ENCODE measurements at regions not wholly inside any gene's neighbourhood (a gene's known extent, or its start where the extent isn't known, plus 50 kb on each side); places are given as distances from the start of the nearest gene placed in this dataset.

- TF ChIP-seq, protein P1, sequence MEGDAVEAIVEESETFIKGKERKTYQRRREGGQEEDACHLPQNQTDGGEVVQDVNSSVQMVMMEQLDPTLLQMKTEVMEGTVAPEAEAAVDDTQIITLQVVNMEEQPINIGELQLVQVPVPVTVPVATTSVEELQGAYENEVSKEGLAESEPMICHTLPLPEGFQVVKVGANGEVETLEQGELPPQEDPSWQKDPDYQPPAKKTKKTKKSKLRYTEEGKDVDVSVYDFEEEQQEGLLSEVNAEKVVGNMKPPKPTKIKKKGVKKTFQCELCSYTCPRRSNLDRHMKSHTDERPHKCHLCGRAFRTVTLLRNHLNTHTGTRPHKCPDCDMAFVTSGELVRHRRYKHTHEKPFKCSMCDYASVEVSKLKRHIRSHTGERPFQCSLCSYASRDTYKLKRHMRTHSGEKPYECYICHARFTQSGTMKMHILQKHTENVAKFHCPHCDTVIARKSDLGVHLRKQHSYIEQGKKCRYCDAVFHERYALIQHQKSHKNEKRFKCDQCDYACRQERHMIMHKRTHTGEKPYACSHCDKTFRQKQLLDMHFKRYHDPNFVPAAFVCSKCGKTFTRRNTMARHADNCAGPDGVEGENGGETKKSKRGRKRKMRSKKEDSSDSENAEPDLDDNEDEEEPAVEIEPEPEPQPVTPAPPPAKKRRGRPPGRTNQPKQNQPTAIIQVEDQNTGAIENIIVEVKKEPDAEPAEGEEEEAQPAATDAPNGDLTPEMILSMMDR (IDR thresholded peaks at IDR 0.05) = no peak
- intact Hi-C loops (cut with DNase I; ENCODE audit: low total_unique reads) = no loop called here
- H3K27ac ChIP-seq = no peak overlapping the region
- no peaks in the 10 kb centered on the region for H3K27me3 ChIP-seq
- H3K4me1 ChIP-seq = no peaks in the 10 kb centered on the region
- no peaks in the 10 kb centered on the region for H3K9me3 ChIP-seq
- no peak for DNase-seq
- no peak overlapping the region for H3K4me3 ChIP-seq
- H3K36me3 ChIP-seq = no peaks in the 10 kb centered on the region
Observed at GRCh38 chr1:81654657-81655056, 146.1 kb upstream of the ADGRL2 start.

DNA sequence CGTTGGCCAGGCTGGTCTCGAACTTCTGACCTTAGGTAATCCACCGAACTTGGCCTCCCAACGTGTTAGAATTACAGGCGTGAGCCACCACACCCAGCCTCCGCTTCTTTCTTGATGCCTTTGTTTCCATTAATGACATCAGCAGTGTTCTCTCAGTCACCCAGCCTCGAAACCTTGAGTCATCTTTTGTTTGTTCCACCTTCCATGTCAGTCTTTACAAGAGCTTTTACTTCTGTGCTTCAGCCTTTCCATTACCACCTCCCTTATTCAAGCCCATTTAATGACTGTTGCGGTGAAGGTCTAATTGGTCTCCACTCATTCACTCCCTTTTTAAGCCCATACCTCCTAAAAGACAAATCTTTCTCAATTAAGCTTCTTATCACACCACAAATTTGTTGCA is 146.6 kb upstream of the ADGRL2 start:
- H3K4me3 ChIP-seq = no peak overlapping the region
- no peaks in the 10 kb centered on the region for H3K27me3 ChIP-seq
- no peaks in the 10 kb centered on the region for H3K9me3 ChIP-seq
- H3K4me1 ChIP-seq = peaks cover 0 to 4% (median 0%) of the 10 kb centered on the region in 4 donors
- DNase-seq = no peak
- no peak overlapping the region for H3K27ac ChIP-seq
- no peaks in the 10 kb centered on the region for H3K36me3 ChIP-seq
- intact Hi-C loops (cut with DNase I; ENCODE audit: low total_unique reads) = no loop called here
- TF ChIP-seq, protein P1 (IDR thresholded peaks at IDR 0.05) = no peak

DNA sequence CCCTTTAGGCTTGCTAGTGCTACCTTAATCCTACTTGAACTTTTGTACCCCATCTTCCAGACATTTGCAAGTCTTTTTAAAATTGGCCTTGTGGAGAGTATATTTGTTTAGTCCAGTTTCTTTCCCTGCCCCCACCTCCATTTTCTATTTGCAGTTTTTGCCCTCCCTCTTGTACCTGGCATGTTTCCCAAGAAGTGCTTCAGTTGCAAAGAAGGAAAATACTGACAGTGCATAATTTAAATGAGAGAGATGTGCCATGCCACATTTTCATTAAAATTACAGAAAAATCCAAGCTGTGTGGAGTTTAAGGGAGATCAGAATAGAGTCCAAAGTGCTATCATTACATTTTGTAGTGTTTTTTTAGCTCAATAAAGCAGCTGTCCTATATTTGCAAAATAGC is 150.0 kb upstream of the ADGRL2 start:
- Histone ChIP-seq H3K27ac (no peak overlapping the region), H3K9me3 (no peaks in the 10 kb centered on the region), H3K36me3 (no peaks in the 10 kb centered on the region), H3K4me3 (no peak overlapping the region), H3K27me3 (no peaks in the 10 kb centered on the region), H3K4me1 (peaks cover 0 to 4% (median 0%) of the 10 kb centered on the region in 4 donors)
- TF ChIP-seq, protein P1 (IDR thresholded peaks at IDR 0.05) = no peak
- no peak for DNase-seq
- intact Hi-C loops (cut with DNase I; ENCODE audit: low total_unique reads) = no loop called here

GRCh38 chr1:81635816-81636215 is 164.9 kb upstream of the ADGRL2 start:
- DNase-seq = no peak

GRCh38 chr1:81634294-81634693 is 166.4 kb upstream of the ADGRL2 start:
- Histone ChIP-seq H3K36me3 (no peaks in the 10 kb centered on the region), H3K27me3 (no peaks in the 10 kb centered on the region), H3K27ac (no peak overlapping the region), H3K9me3 (no peaks in the 10 kb centered on the region), H3K4me3 (no peak overlapping the region), H3K4me1 (no peaks in the 10 kb centered on the region)
- TF ChIP-seq, protein P1 (IDR thresholded peaks at IDR 0.05) = no peak
- intact Hi-C loops (cut with DNase I; ENCODE audit: low total_unique reads) = no loop called here
- DNase-seq = no peak

More at GRCh38 chr1:81635816-81636215, 164.9 kb upstream of the ADGRL2 start:
- Histone ChIP-seq H3K9me3 (no peaks in the 10 kb centered on the region), H3K4me3 (no peak overlapping the region), H3K36me3 (no peaks in the 10 kb centered on the region), H3K27ac (no peak overlapping the region), H3K4me1 (no peaks in the 10 kb centered on the region), H3K27me3 (no peaks in the 10 kb centered on the region)
- TF ChIP-seq, protein P1 (IDR thresholded peaks at IDR 0.05) = no peak
- intact Hi-C loops (cut with DNase I; ENCODE audit: low total_unique reads) = no loop called here

GRCh38 chr1:81619156-81619555 is 181.6 kb upstream of the ADGRL2 start:
- Histone ChIP-seq H3K27ac (no peak overlapping the region), H3K4me1 (peaks cover 0 to 12% (median 3%) of the 10 kb centered on the region in 4 donors), H3K36me3 (no peaks in the 10 kb centered on the region), H3K27me3 (no peaks in the 10 kb centered on the region), H3K9me3 (no peaks in the 10 kb centered on the region), H3K4me3 (no peak overlapping the region)
- TF ChIP-seq, protein P1 (IDR thresholded peaks at IDR 0.05) = no peak
- no peak for DNase-seq
- intact Hi-C loops (cut with DNase I; ENCODE audit: low total_unique reads) = no loop called here

Data from tibial artery (tissue), 4 donors.